Natural killer cell (primary cell): ENCODE measurements at regions not wholly inside any gene's neighbourhood (a gene's known extent, or its start where the extent isn't known, plus 50 kb on each side); places are given as distances from the start of the nearest gene placed in this dataset.

ENCODE experiments used
- ATAC-seq, 3 donors: fragments of 150-1000 bp in 2 of 3; fragments of 200-7000 bp in 1 of 3; cut with Tn5 transposase; 1 replicate in 1 of 3; 2 replicates in 2 of 3; pipeline ENCODE4 v1.10.0; 2021; ENCODE audit warnings: mild to moderate bottlenecking in 2 of 3, moderate library complexity in 2 of 3
- DNase-seq, 2 donors: peaks; one replicate each; pipeline versions ENCODE4 v3.0.0 to v3.0.0-alpha.2; 2013 to 2021; ENCODE audit warnings: mixed read lengths in 1 of 2
- H3K27ac ChIP-seq: one replicate; pipeline ENCODE4 v1.5.1; 2013; ENCODE audit warnings: mild to moderate bottlenecking, low read length
- H3K27me3 ChIP-seq: one replicate; pipeline ENCODE4 v1.6.1; 2013; ENCODE audit warnings: low read length; ENCODE audit not compliant: control insufficient read depth, insufficient read depth
- H3K36me3 ChIP-seq: one replicate; pipeline ENCODE4 v1.6.1; 2013; ENCODE audit warnings: low read length; ENCODE audit not compliant: control insufficient read depth, insufficient read depth
- H3K4me1 ChIP-seq: one replicate; pipeline ENCODE4 v1.6.1; 2013; ENCODE audit warnings: low read length; ENCODE audit not compliant: control insufficient read depth, insufficient read depth
- H3K4me3 ChIP-seq: one replicate; pipeline ENCODE4 v1.5.1; 2013; ENCODE audit warnings: low read length
- H3K9me3 ChIP-seq: one replicate; pipeline ENCODE4 v1.6.1; 2013; ENCODE audit warnings: low read length; ENCODE audit not compliant: control insufficient read depth, insufficient read depth
- H3K27ac Mint-ChIP-seq, 2 donors: one replicate each; pipeline ENCODE4 v1.8.0; 2022; ENCODE audit warnings: mild to moderate bottlenecking in 2 of 2, mixed read lengths in 2 of 2, moderate library complexity in 1 of 2
- H3K27me3 Mint-ChIP-seq, 2 donors: one replicate each; pipeline ENCODE4 v1.8.0; 2022; ENCODE audit warnings: low read depth in 2 of 2, mixed read lengths in 2 of 2
- H3K36me3 Mint-ChIP-seq: one replicate; pipeline ENCODE4 v1.8.0; 2022; ENCODE audit warnings: mixed read lengths
- H3K4me1 Mint-ChIP-seq, 2 donors: one replicate each; pipeline ENCODE4 v1.8.0; 2022; ENCODE audit warnings: mixed read lengths in 2 of 2
- H3K4me3 Mint-ChIP-seq: one replicate; pipeline ENCODE4 v1.8.0; 2022; ENCODE audit warnings: mild to moderate bottlenecking, moderate library complexity, mixed read lengths
- H3K9me3 Mint-ChIP-seq, 2 donors: one replicate each; pipeline ENCODE4 v1.8.0; 2022; ENCODE audit warnings: mixed read lengths in 2 of 2
- WGBS: methylation state at CpG from one replicate; pipeline ENCODE4 v1.1.7; 2013; ENCODE audit warnings: missing lambda C conversion rate; ENCODE audit not compliant: insufficient coverage; 5-methylcytosine and 5-hydroxymethylcytosine counted together
- intact Hi-C: fragments of 100-400 bp; cut with micrococcal nuclease; formaldehyde crosslinking; loops from one replicate; pipeline ENCODE4 v1.14.2; 2022
- TF ChIP-seq, protein P1 (sequence below): fragments of 200-600 bp; IDR thresholded peaks from one replicate; pipeline ENCODE4 v1.8.0; 2022; ENCODE audit warnings: antibody characterized with exemption

GRCh38 chr20:4552075-4552640, 134.1 kb upstream of the PRNP start:
- H3K36me3 ChIP-seq, result no peaks in the 10 kb centered on the region
- intact Hi-C loops, result no loop called here
- Mint-ChIP-seq H3K27ac (no peak overlapping the region), H3K27me3 (peaks cover 26 to 51% of the 10 kb centered on the region in 2 donors), H3K36me3 (no peaks in the 10 kb centered on the region), H3K9me3 (no peaks in the 10 kb centered on the region), H3K4me3 (no peak overlapping the region), H3K4me1 (no peaks in the 10 kb centered on the region)
- no peak overlapping the region for H3K4me3 ChIP-seq
- H3K4me1 ChIP-seq, result no peaks in the 10 kb centered on the region
- DNase-seq, result no peak
- H3K27me3 ChIP-seq, result peaks cover 5% of the 10 kb centered on the region
- TF ChIP-seq, protein P1, sequence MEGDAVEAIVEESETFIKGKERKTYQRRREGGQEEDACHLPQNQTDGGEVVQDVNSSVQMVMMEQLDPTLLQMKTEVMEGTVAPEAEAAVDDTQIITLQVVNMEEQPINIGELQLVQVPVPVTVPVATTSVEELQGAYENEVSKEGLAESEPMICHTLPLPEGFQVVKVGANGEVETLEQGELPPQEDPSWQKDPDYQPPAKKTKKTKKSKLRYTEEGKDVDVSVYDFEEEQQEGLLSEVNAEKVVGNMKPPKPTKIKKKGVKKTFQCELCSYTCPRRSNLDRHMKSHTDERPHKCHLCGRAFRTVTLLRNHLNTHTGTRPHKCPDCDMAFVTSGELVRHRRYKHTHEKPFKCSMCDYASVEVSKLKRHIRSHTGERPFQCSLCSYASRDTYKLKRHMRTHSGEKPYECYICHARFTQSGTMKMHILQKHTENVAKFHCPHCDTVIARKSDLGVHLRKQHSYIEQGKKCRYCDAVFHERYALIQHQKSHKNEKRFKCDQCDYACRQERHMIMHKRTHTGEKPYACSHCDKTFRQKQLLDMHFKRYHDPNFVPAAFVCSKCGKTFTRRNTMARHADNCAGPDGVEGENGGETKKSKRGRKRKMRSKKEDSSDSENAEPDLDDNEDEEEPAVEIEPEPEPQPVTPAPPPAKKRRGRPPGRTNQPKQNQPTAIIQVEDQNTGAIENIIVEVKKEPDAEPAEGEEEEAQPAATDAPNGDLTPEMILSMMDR, result no peak
- no peak for ATAC-seq
- H3K9me3 ChIP-seq, result no peaks in the 10 kb centered on the region
- H3K27ac ChIP-seq, result no peak overlapping the region
- WGBS, result no CpG with 5 or more reads among the region's 1 CpG

DNA sequence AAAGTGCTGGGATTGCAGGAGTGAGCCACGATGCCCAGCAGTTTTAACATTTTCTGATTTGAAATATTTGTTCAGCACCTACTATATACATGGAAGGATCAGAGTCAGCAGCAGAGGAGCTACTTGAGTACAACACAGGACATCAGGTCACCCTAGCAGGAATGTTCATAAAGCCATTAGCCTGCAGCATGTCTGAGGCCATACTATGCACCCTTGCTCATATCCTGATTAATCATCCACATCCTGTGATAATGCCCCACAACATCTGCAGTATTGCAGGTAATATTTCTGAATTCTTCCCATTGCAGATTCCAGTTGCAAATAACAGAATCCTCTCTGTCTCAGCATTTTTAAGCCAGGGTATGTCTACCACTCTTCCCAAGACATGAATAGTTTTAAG, 135.5 kb upstream of the PRNP start:
- 79% methylated on average over 1 of the region's 1 CpG for WGBS
- Mint-ChIP-seq H3K36me3 (no peaks in the 10 kb centered on the region), H3K27me3 (peaks cover 32 to 54% of the 10 kb centered on the region in 2 donors), H3K4me3 (no peak overlapping the region), H3K9me3 (no peaks in the 10 kb centered on the region), H3K4me1 (no peaks in the 10 kb centered on the region), H3K27ac (no peak overlapping the region)
- Histone ChIP-seq H3K27ac (no peak overlapping the region), H3K36me3 (no peaks in the 10 kb centered on the region), H3K9me3 (no peaks in the 10 kb centered on the region), H3K4me3 (no peak overlapping the region), H3K27me3 (peaks cover 3% of the 10 kb centered on the region), H3K4me1 (no peaks in the 10 kb centered on the region)
- DNase-seq (no peak), ATAC-seq (no peak)
- intact Hi-C loops, result no loop called here
- TF ChIP-seq, protein P1, result no peak

GRCh38 chr20:4549711-4550259, 136.5 kb upstream of the PRNP start:
- no peaks in the 10 kb centered on the region for H3K36me3 Mint-ChIP-seq
- WGBS, result 86% methylated on average over 2 of the region's 4 CpGs
- Histone ChIP-seq H3K4me1 (no peaks in the 10 kb centered on the region), H3K36me3 (no peaks in the 10 kb centered on the region), H3K27me3 (no peaks in the 10 kb centered on the region), H3K27ac (no peak overlapping the region), H3K4me3 (no peak overlapping the region), H3K9me3 (no peaks in the 10 kb centered on the region)
- H3K4me3 Mint-ChIP-seq, result no peak overlapping the region
- no peak overlapping the region for H3K27ac Mint-ChIP-seq
- no peak for ATAC-seq
- no peaks in the 10 kb centered on the region for H3K4me1 Mint-ChIP-seq
- intact Hi-C loops, result no loop called here
- TF ChIP-seq, protein P1, result no peak
- no peaks in the 10 kb centered on the region for H3K9me3 Mint-ChIP-seq
- peaks cover 33 to 54% of the 10 kb centered on the region in 2 donors for H3K27me3 Mint-ChIP-seq
- DNase-seq, result no peak

DNA sequence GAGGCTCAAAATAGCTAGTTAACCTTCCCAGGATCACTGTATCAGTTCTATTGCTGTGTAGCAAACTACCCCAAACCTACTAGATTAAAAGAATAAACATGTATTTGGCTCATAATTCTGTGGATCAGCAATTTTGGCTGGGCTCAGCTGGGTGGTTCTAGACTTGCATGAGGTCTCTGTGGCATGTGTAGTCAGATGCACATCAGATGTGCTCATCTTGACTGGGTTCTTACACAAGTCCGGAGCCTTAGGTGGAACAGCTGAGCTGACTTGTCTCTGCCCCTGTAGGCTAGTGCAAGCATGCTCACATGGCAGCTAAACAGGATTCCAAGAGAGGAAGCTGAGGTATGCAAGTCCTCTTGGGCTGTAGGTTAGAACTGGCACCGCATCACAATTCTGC, 137.7 kb upstream of the PRNP start:
- H3K27ac ChIP-seq, result no peak overlapping the region
- ATAC-seq (no peak), DNase-seq (no peak)
- Mint-ChIP-seq H3K9me3 (no peaks in the 10 kb centered on the region), H3K36me3 (no peaks in the 10 kb centered on the region), H3K27ac (no peak overlapping the region), H3K4me1 (no peaks in the 10 kb centered on the region), H3K27me3 (peaks cover 35 to 54% of the 10 kb centered on the region in 2 donors), H3K4me3 (no peak overlapping the region)
- H3K4me3 ChIP-seq, result no peak overlapping the region
- no peaks in the 10 kb centered on the region for H3K9me3 ChIP-seq
- H3K36me3 ChIP-seq, result no peaks in the 10 kb centered on the region
- whole genome bisulfite sequencing, result 94% methylated on average over 2 of the region's 2 CpGs
- H3K27me3 ChIP-seq, result no peaks in the 10 kb centered on the region
- intact Hi-C loops, result no loop called here
- no peaks in the 10 kb centered on the region for H3K4me1 ChIP-seq
- TF ChIP-seq, protein P1, result no peak
